Endothelial cell (in vitro differentiated cells): ENCODE measurements at regions not wholly inside any gene's neighbourhood (a gene's known extent, or its start where the extent isn't known, plus 50 kb on each side); places are given as distances from the start of the nearest gene placed in this dataset.

ENCODE experiments used
- DNase-seq: peaks from one replicate; pipeline ENCODE4 v3.0.0; 2021; ENCODE audit warnings: low spot score
- H3K27ac Mint-ChIP-seq: one replicate; pipeline ENCODE4 v1.8.0; 2021; ENCODE audit warnings: mixed read lengths, inconsistent platforms; ENCODE audit not compliant: unreplicated experiment
- H3K27me3 Mint-ChIP-seq: one replicate; pipeline ENCODE4 v1.8.0; 2021; ENCODE audit warnings: mild to moderate bottlenecking, moderate library complexity, mixed read lengths, inconsistent platforms; ENCODE audit not compliant: unreplicated experiment
- H3K36me3 Mint-ChIP-seq: one replicate; pipeline ENCODE4 v1.8.0; 2021; ENCODE audit warnings: mild to moderate bottlenecking, low read depth, mixed read lengths, inconsistent platforms; ENCODE audit not compliant: unreplicated experiment
- H3K4me1 Mint-ChIP-seq: one replicate; pipeline ENCODE4 v1.8.0; 2021; ENCODE audit warnings: mild to moderate bottlenecking, mixed read lengths, inconsistent platforms; ENCODE audit not compliant: unreplicated experiment
- H3K4me3 Mint-ChIP-seq: one replicate; pipeline ENCODE4 v1.8.0; 2021; ENCODE audit warnings: mild to moderate bottlenecking, mixed read lengths, inconsistent platforms; ENCODE audit not compliant: unreplicated experiment
- H3K9me3 Mint-ChIP-seq: one replicate; pipeline ENCODE4 v1.8.0; 2021; ENCODE audit warnings: mixed read lengths, inconsistent platforms; ENCODE audit not compliant: unreplicated experiment
- CTCF ChIP-seq: fragments of 200-600 bp; sonication (generic); IDR thresholded peaks from one replicate; pipeline ENCODE4 v1.5.0; 2021; ENCODE audit warnings: antibody characterized with exemption; ENCODE audit not compliant: unreplicated experiment

- Mint-ChIP-seq H3K4me1 (peaks cover 21% of the 10 kb centered on the region), H3K36me3 (peaks cover 8% of the 10 kb centered on the region), H3K4me3 (no peak overlapping the region), H3K9me3 (peaks cover 3% of the 10 kb centered on the region), H3K27ac (no peak overlapping the region), H3K27me3 (peaks cover 21% of the 10 kb centered on the region)
- DNase-seq: no peak
- TF ChIP-seq CTCF: no peak
Observed at GRCh38 chr10:101284744-101285463, 55.6 kb upstream of the LBX1 start.

- Mint-ChIP-seq H3K9me3 (peaks cover 3% of the 10 kb centered on the region), H3K27ac (no peak overlapping the region), H3K4me1 (peaks cover 24% of the 10 kb centered on the region), H3K27me3 (peaks cover 28% of the 10 kb centered on the region), H3K36me3 (peaks cover 12% of the 10 kb centered on the region), H3K4me3 (no peak overlapping the region)
- TF ChIP-seq CTCF: no peak
- DNase-seq: no peak
Observed at GRCh38 chr10:101285519-101286070, 56.3 kb upstream of the LBX1 start.

- peaks cover 28% of the 10 kb centered on the region for H3K4me1 Mint-ChIP-seq
- H3K9me3 Mint-ChIP-seq: peaks cover 3% of the 10 kb centered on the region
- TF ChIP-seq CTCF: no peak
- no peak for DNase-seq
- peaks cover 12% of the 10 kb centered on the region for H3K36me3 Mint-ChIP-seq
- H3K27me3 Mint-ChIP-seq: peaks cover 27% of the 10 kb centered on the region
- no peak overlapping the region for H3K27ac Mint-ChIP-seq
- no peak overlapping the region for H3K4me3 Mint-ChIP-seq
Observed at GRCh38 chr10:101286248-101287046, 57.2 kb upstream of the LBX1 start.

GRCh38 chr10:101287183-101287996, 58.1 kb upstream of the LBX1 start:
- Mint-ChIP-seq H3K27ac (no peak overlapping the region), H3K4me3 (no peak overlapping the region), H3K27me3 (peaks cover 27% of the 10 kb centered on the region), H3K36me3 (peaks cover 12% of the 10 kb centered on the region), H3K4me1 (peaks cover 28% of the 10 kb centered on the region), H3K9me3 (peaks cover 3% of the 10 kb centered on the region)
- no peak for TF ChIP-seq CTCF
- DNase-seq: no peak
